A204.1 (cell line): ENCODE measurements at regions not wholly inside any gene's neighbourhood (a gene's known extent, or its start where the extent isn't known, plus 50 kb on each side); places are given as distances from the start of the nearest gene placed in this dataset.
"Not testable (repeated sequence)": the region's sequence is repeated elsewhere in the genome, so short reads cannot be mapped to it uniquely, and the experiment has no call there.

ENCODE experiments used
- FAIRE-seq: peaks from 2 replicates; lab custom pipeline; 2012; peaks lifted over from hg19 to GRCh38; lab: Jason Lieb, UNC

- FAIRE-seq: not testable (repeated sequence)
Observed at GRCh38 chr10:78344257-78344656, 310.6 kb downstream of the RPS24 start.

GRCh38 chr10:78345515-78345914 lies 311.9 kb downstream of the RPS24 start:
- not testable (repeated sequence) for FAIRE-seq

DNA sequence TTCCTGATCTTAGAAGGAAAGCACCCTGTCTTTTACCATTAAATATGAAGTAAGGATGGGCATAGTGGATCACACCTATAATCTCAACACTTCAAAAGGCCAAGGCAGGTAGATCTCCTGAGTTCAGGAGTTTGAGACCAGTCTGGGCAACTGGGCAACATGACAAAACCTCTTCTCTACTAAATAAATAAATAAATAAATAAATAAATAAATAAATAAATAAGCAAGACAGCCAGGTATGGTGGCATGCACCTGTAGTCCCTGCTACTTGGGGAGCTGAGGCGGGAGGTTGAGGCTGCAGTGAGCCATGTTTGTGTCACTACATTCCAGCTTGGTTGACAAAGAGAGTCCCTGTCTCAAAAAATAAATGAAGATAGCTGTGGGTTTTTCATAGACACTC lies 313.1 kb downstream of the RPS24 start:
- no peak for FAIRE-seq

GRCh38 chr10:78348411-78349164 lies 314.9 kb downstream of the RPS24 start:
- FAIRE-seq: no peak

GRCh38 chr10:78349165-78349516 lies 315.5 kb downstream of the RPS24 start:
- FAIRE-seq: no peak

- no peak for FAIRE-seq
Observed at GRCh38 chr10:78349911-78350663, 316.4 kb downstream of the RPS24 start.

DNA sequence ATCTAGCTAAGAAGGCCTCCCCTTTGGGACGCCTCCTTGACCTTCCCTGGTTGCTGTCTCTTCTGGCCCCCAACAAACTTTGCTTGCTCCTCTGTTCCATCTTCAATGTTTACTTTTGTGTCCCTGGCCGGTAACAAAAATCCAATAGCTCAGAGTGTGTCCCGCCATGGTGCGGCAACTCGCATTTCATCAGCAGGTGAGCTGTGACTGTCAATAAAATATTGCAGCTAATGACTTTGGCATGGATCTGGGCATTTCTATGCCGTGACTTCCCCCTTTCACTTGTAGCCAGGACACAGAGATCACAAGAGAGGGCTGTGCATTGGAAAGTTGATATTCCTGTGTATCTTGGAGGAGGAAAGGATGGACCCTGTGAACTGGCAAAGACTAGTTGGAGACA lies 317.6 kb downstream of the RPS24 start:
- FAIRE-seq: no peak

- FAIRE-seq: no peak
Observed at GRCh38 chr10:78351809-78352208, 318.1 kb downstream of the RPS24 start.

DNA sequence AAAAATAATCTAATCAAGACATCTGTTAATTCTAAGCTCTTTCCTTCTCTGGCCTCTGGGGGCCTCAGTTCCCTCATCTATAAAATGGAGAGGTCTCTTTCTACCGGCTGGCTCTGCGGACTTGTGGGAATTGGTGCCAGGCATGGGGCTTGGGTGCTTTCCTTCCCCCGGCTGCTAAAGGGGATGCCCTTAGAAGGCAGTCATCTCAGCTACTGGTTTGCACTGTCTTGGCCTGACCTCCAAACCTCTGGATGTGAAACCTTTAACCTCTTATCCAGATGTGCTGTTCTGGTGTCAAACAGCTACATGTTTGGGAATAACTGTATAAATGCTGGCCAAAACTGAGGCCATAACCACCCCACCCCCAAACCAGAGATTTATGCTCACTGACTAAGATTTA lies 320.0 kb downstream of the RPS24 start:
- no peak for FAIRE-seq

DNA sequence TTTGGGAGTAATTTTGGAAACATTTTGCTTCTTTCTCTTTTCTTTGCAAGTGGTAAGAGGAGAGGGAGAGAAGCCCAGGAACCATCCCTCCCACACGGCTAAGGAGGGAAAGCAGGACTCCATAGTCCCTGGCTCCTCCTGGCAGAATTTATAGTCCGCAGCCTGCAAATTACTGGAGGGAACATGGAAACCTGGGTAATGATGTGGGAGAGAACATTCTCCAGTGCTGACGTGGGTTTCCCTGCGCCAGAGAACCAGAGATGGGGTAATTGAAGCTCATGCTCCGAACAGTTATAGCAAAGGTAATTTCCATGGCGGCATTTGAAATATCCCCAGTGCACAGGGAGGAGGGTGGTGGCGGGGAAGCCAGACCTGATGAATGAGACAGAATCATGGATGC lies 320.4 kb downstream of the RPS24 start:
- FAIRE-seq: no peak

GRCh38 chr10:78356291-78356900 lies 322.7 kb downstream of the RPS24 start:
- no peak for FAIRE-seq

DNA sequence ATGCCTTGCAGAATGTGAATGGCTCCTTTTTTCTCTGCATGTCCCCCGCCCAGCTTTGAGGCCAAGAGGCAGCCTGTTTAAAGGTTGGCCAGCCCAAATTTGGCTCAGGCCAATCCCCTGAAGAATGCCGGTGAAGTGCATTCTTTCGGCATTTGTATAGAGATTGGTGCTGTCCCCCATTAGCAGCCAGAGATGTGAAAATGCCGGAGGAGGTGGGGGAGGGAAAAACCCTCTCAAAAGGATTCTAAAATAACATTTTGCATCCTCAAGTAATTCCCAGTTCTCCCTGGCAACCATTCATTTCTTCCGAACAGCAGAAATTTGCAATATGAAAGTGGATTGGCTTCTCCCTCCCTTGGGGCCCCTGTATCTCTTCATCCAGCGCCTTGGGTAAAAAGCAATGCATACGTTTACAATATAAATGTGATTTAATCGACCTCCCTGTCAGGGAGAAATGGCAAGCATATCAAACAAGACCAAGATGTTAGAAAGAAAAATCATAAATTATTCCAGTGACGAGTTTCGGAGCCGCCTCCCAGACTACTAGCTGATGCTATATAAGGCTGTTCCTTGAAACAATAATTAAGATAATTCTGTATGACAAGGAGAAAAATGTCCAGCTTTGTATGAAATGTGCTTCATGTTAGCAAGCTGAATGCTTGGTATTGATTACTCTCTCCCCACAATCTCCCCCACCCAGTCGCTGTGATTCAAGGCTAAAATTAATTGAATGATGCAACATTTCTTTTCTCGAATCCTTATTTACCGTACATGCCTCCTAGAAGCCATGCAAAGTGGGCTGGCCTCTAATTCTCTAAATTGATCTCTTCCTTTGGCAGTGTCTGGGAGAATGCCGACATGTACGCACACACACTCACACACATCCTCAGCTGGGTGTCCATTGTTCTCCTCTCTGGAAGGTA lies 323.7 kb downstream of the RPS24 start:
- FAIRE-seq: no peak

GRCh38 chr10:78358351-78358750 lies 324.7 kb downstream of the RPS24 start:
- FAIRE-seq: no peak

- no peak for FAIRE-seq
Observed at GRCh38 chr10:78358982-78359381, 325.3 kb downstream of the RPS24 start.

DNA sequence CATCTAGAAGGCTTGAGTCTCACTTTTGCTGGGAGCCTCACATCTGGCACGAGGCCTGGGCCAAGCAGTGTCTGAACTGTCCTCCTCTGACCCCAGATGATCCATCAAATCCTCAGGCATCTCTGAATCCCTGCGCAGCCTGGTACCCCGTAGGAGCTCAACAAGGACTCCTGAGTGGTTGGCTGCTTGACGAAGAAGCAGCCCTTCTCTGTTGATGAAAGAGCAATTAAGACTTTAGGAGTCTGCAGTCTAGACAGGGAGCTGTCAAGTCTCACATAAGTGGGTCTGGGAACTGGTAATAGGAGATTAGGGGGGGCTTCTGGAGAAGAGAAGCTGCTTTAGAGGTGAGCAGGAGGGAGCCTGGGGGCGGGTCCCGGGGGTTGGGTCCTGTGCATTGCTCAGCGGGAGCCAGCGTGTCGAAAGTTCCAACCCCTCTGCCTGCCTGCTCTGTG lies 326.0 kb downstream of the RPS24 start:
- FAIRE-seq: no peak

GRCh38 chr10:78360284-78360683 lies 326.6 kb downstream of the RPS24 start:
- no peak for FAIRE-seq

DNA sequence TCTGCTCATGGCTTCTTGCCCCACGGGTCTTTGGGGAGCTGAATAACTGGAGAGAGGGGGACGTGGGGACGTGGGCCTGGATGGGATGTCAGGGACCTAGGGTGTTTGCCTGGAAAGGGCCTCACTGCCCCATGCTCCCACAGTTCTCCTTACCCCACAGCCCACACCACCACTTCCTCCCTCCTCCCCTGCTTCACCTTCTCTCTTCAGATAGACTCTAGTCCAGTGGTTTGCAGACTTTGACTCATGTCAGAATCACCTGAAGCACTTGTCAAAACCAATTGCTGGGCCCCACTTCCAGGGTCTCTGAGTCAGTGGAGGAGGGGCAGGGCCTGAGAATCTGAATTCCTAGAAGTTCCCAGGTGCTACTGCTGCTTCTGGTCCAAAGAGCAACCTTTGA lies 327.4 kb downstream of the RPS24 start:
- no peak for FAIRE-seq

DNA sequence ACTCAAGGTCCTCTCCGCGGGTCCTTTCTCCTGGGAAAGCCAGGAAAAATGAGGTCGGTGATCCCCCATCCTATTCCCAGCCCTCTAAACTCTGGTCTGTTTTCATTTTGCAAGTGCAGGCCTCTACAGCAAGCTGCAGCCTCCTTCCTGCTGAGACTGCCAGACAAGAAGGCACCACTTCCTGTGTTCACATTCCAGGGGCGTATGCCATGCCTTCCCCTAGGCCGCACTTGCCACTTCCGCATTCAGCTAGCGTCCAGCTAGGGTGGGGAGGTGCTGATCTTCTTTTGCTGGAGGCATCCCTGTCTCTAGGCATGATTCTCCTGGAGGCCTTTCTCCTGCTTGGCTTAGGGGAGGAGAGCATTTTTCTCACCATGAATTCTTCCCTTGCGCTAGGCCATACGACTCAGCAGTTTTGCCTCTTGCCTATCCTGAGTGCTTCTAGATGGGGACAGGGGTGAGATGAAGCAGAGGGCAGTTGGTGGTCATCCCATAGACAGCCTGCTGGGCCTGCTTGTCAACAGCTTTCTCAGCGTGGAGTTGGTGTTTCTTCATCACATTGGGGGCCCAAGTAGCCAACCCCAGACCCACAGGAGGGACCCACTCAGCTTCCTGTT lies 328.9 kb downstream of the RPS24 start:
- FAIRE-seq: no peak

GRCh38 chr10:78363190-78363589 lies 329.5 kb downstream of the RPS24 start:
- FAIRE-seq: no peak

- FAIRE-seq: no peak
Observed at GRCh38 chr10:78365694-78366093, 332.0 kb downstream of the RPS24 start.

- FAIRE-seq: no peak
Observed at GRCh38 chr10:78366663-78367411, 333.2 kb downstream of the RPS24 start.
